ENCODE measurements at regions not wholly inside any gene's neighbourhood (a gene's known extent, or its start where the extent isn't known, plus 50 kb on each side); places are given as distances from the start of the nearest gene placed in this dataset.
"Not testable (repeated sequence)": the region's sequence is repeated elsewhere in the genome, so short reads cannot be mapped to it uniquely, and the experiment has no call there.

DNA sequence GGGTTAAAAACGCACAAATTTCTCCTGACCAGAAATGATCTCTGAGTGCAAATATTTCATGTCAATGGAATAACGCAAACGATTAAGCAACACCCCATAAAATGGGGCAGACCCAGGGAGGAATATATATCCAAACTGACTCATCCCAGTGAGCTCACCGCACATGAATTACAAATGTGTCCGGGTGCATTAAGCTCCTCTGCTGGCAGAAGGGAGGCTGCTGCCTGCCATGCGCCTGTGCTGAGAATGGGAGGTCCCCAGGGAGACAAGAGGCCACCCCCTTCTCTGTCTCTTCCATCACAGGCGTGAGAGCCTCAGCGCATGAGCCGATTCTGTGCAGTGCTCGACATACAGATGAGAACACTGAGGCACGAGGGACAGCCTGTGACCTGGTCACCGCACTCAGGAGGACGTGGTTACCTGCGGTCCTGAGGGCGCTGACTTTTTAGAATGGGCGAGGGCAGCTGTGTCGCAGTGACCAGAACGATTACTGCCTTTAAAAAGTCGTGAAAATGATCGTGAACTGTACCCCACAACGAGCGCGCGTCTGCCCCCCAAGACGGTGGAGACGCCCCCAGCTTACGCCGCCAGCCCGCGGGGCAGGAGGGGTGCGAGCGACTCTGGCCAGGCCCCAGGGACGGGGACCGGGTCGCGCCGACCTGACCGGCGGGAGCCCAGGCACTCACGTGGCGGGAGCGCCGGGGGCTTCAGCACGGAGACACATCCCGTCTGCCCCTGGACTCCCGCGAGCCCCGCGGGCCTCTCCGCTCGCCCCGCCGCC lies 188.5 kb downstream of the ADRA2C start:
- TF ChIP-seq, protein P1, sequence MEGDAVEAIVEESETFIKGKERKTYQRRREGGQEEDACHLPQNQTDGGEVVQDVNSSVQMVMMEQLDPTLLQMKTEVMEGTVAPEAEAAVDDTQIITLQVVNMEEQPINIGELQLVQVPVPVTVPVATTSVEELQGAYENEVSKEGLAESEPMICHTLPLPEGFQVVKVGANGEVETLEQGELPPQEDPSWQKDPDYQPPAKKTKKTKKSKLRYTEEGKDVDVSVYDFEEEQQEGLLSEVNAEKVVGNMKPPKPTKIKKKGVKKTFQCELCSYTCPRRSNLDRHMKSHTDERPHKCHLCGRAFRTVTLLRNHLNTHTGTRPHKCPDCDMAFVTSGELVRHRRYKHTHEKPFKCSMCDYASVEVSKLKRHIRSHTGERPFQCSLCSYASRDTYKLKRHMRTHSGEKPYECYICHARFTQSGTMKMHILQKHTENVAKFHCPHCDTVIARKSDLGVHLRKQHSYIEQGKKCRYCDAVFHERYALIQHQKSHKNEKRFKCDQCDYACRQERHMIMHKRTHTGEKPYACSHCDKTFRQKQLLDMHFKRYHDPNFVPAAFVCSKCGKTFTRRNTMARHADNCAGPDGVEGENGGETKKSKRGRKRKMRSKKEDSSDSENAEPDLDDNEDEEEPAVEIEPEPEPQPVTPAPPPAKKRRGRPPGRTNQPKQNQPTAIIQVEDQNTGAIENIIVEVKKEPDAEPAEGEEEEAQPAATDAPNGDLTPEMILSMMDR (conservative IDR thresholded peaks at IDR 0.05; ENCODE audit: low read length) = not testable (repeated sequence)
- not testable (repeated sequence) for TF ChIP-seq EZH2phosphoT487 (IDR thresholded peaks at IDR 0.05; ENCODE audit: borderline replicate concordance, low read depth, low read length)

All from OCI-LY7 (cell line).